C4-2B (cell line): ENCODE measurements at regions not wholly inside any gene's neighbourhood (a gene's known extent, or its start where the extent isn't known, plus 50 kb on each side); places are given as distances from the start of the nearest gene placed in this dataset.
A peak's percentile ranks its signal among the peaks of the same experiment; 100 is the strongest.

Source experiments
- H3K27ac ChIP-seq: fragments of 450-650 bp; 2 replicates; pipeline ENCODE4 v1.5.1; 2017
- CTCF ChIP-seq: fragments of 450-650 bp; conservative IDR thresholded peaks from 2 replicates; pipeline ENCODE4 v1.5.1; 2017; ENCODE audit warnings: mild to moderate bottlenecking
- ZFX ChIP-seq: fragments of 450-650 bp; IDR thresholded peaks from 2 replicates; pipeline ENCODE4 v1.6.1; 2017

- no peak overlapping the region for H3K27ac ChIP-seq
- TF ChIP-seq CTCF (no peak), ZFX (no peak)
Observed at GRCh38 chr4:33052241-33052640, 2332.1 kb downstream of the PCDH7 start.

DNA sequence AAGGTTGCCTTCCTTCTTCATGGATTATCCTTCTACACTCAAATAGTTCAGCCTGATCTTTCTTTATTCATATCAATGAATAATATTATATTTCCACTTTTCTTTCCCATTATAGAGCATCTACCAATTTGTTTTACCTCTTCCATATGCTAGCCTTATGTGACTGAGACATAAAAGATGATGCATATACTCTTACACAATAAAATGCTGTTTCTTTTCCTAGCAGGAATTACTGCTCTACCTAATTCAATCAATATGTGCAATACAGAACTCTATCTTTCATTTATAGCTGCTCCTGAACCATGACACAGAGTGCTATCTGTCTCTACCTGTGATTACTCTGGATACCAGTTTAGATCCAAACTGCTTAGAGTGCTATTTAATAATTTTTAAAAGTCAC, 2334.0 kb downstream of the PCDH7 start:
- TF ChIP-seq CTCF (no peak), ZFX (no peak)

GRCh38 chr4:33054656-33055196, 2334.6 kb downstream of the PCDH7 start:
- TF ChIP-seq CTCF = no peak
- TF ChIP-seq ZFX = no peak
- no peak overlapping the region for H3K27ac ChIP-seq

More for the DNA sequence above, 2334.0 kb downstream of the PCDH7 start:
- no peak overlapping the region for H3K27ac ChIP-seq

DNA sequence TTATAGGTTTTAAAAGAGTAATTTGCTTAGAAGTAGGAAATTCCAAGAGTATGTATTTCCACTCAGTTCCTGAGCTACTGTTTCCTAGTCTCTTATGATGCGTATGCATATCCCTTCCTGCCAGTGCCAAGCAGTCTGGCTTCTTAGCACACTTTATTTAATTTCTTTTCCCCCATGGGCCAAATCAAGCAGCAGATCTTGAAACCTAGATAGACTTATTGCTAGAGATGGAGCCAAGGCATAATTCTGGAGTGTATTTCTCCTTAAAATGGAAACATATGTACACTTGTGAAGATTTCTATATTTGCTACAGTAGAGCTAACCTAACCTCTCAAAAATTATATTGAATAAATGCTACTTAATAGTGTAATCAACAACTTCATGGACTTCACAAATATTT, 2337.6 kb downstream of the PCDH7 start:
- H3K27ac ChIP-seq = no peak overlapping the region
- TF ChIP-seq CTCF = no peak
- no peak for TF ChIP-seq ZFX

DNA sequence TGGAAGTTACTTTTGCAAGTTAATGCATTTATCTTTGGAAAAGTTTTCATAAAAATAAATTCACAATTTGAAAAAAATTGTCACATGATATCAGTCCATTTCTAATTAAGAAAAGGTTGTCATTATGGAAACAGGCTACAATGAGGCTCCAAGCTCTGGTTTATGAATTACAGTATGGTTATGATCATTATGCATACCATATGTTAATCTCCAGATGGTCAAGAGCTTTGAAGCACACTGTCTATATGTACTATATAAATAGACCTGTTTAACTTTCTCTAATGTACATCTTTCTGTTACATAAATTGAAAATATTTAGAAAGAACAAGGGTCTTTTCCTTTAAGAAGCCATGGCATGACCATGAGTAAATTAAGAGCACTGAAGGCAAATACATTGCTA, 2338.8 kb downstream of the PCDH7 start:
- no peak for TF ChIP-seq ZFX
- no peak for TF ChIP-seq CTCF

GRCh38 chr4:33060674-33061542, 2340.7 kb downstream of the PCDH7 start:
- peak; percentile 82 for TF ChIP-seq CTCF
- TF ChIP-seq ZFX = no peak
- H3K27ac ChIP-seq = no peak overlapping the region

More for the DNA sequence above, 2338.8 kb downstream of the PCDH7 start:
- H3K27ac ChIP-seq = no peak overlapping the region

- H3K27ac ChIP-seq = no peak overlapping the region
- TF ChIP-seq ZFX = no peak
- TF ChIP-seq CTCF = no peak
Observed at GRCh38 chr4:33061727-33062126, 2341.6 kb downstream of the PCDH7 start.
